ENCODE measurements at regions not wholly inside any gene's neighbourhood (a gene's known extent, or its start where the extent isn't known, plus 50 kb on each side); places are given as distances from the start of the nearest gene placed in this dataset.

- TF ChIP-seq CTCF (conservative IDR thresholded peaks at IDR 0.05) (no peak), ZFX (IDR thresholded peaks at IDR 0.05) (no peak)
Observed at GRCh38 chr2:42970151-42970550, 177.8 kb upstream of the HAAO start.
